CD4-positive, CD25-positive, alpha-beta regulatory T cell (primary cell): ENCODE measurements at regions not wholly inside any gene's neighbourhood (a gene's known extent, or its start where the extent isn't known, plus 50 kb on each side); places are given as distances from the start of the nearest gene placed in this dataset.
A peak's percentile ranks its signal among the peaks of the same experiment; 100 is the strongest.

Experiments used
- ATAC-seq, 2 donors: fragments of 150-1000 bp; cut with Tn5 transposase; one replicate each; pipeline ENCODE4 v1.10.0; 2021; ENCODE audit warnings: low read depth in 2 of 2, moderate number of reproducible peaks in 2 of 2, moderate library complexity in 1 of 2
- DNase-seq, 3 donors: peaks; one replicate each; pipeline versions ENCODE4 v3.0.0 to v3.0.0-alpha.2; 2012 to 2022; ENCODE audit warnings: mixed read lengths in 1 of 3
- H3K27ac ChIP-seq: one replicate; pipeline ENCODE4 v1.7.0; 2013; ENCODE audit warnings: mild to moderate bottlenecking, low read length; ENCODE audit not compliant: insufficient read depth, poor library complexity, severe bottlenecking
- H3K27me3 ChIP-seq: one replicate; pipeline ENCODE4 v1.7.0; 2013; ENCODE audit warnings: low read length; ENCODE audit not compliant: control insufficient read depth, insufficient read depth
- H3K36me3 ChIP-seq: one replicate; pipeline ENCODE4 v1.7.0; 2013; ENCODE audit warnings: mild to moderate bottlenecking, low read length, moderate library complexity; ENCODE audit not compliant: control insufficient read depth, insufficient read depth
- H3K4me1 ChIP-seq: 2 replicates; pipeline ENCODE4 v1.7.0; 2013; ENCODE audit warnings: mild to moderate bottlenecking, low read length; ENCODE audit not compliant: insufficient read depth, control insufficient read depth, poor library complexity, severe bottlenecking
- H3K4me3 ChIP-seq: one replicate; pipeline ENCODE4 v1.7.0; 2013; ENCODE audit warnings: low read depth, mild to moderate bottlenecking, low read length, moderate library complexity
- H3K9me3 ChIP-seq, 2 experiments: 1 replicate in 1 of 2; 2 replicates in 1 of 2; pipeline ENCODE4 v1.7.0; 2013; ENCODE audit warnings: low read length in 2 of 2, mild to moderate bottlenecking in 1 of 2, moderate library complexity in 1 of 2; ENCODE audit not compliant: control insufficient read depth in 2 of 2
- H3K27ac Mint-ChIP-seq, 3 donors: one replicate each; pipeline ENCODE4 v1.8.0; 2020 to 2022; ENCODE audit warnings: mild to moderate bottlenecking in 3 of 3, mixed read lengths in 3 of 3, moderate library complexity in 2 of 3
- H3K27me3 Mint-ChIP-seq: one replicate; pipeline ENCODE4 v1.8.0; 2022; ENCODE audit warnings: mild to moderate bottlenecking, mixed read lengths
- H3K36me3 Mint-ChIP-seq: one replicate; pipeline ENCODE4 v1.8.0; 2020; ENCODE audit warnings: mixed read lengths
- H3K4me1 Mint-ChIP-seq, 4 donors: one replicate each; pipeline ENCODE4 v1.8.0; 2020 to 2022; ENCODE audit warnings: mixed read lengths in 4 of 4, mild to moderate bottlenecking in 1 of 4
- H3K4me3 Mint-ChIP-seq, 4 donors: one replicate each; pipeline ENCODE4 v1.8.0; 2020 to 2022; ENCODE audit warnings: mild to moderate bottlenecking in 4 of 4, mixed read lengths in 4 of 4, moderate library complexity in 3 of 4
- H3K9me3 Mint-ChIP-seq, 7 donors: one replicate each; pipeline ENCODE4 v1.8.0; 2020 to 2022; ENCODE audit warnings: mixed read lengths in 7 of 7, mild to moderate bottlenecking in 3 of 7, moderate library complexity in 2 of 7

- H3K4me1 ChIP-seq, result no peaks in the 10 kb centered on the region
- Mint-ChIP-seq H3K4me1 (no peaks in the 10 kb centered on the region), H3K9me3 (peaks cover 0 to 8% (median 0%) of the 10 kb centered on the region in 7 donors), H3K27me3 (no peaks in the 10 kb centered on the region), H3K4me3 (no peak overlapping the region), H3K36me3 (no peaks in the 10 kb centered on the region), H3K27ac (no peak overlapping the region)
- no peak overlapping the region for H3K27ac ChIP-seq
- H3K36me3 ChIP-seq, result no peaks in the 10 kb centered on the region
- no peak overlapping the region for H3K4me3 ChIP-seq
- no peaks in the 10 kb centered on the region for H3K27me3 ChIP-seq
- no peak for DNase-seq
- ATAC-seq, result no peak
- no peaks in the 10 kb centered on the region for H3K9me3 ChIP-seq
These were observed 1073.4 kb upstream of the ZEB2 start for GRCh38 chr2:145593280-145593679.

GRCh38 chr2:145592361-145592760, 1072.4 kb upstream of the ZEB2 start:
- H3K27me3 Mint-ChIP-seq, result no peaks in the 10 kb centered on the region

GRCh38 chr2:145591109-145591809, 1071.3 kb upstream of the ZEB2 start:
- Mint-ChIP-seq H3K36me3 (no peaks in the 10 kb centered on the region), H3K4me1 (no peaks in the 10 kb centered on the region)
- ATAC-seq, result no peak

More at GRCh38 chr2:145592361-145592760, 1072.4 kb upstream of the ZEB2 start:
- H3K27ac ChIP-seq, result no peak overlapping the region
- no peaks in the 10 kb centered on the region for H3K4me1 ChIP-seq
- no peaks in the 10 kb centered on the region for H3K9me3 ChIP-seq
- Mint-ChIP-seq H3K36me3 (no peaks in the 10 kb centered on the region), H3K27ac (no peak overlapping the region), H3K4me3 (no peak overlapping the region), H3K9me3 (peaks cover 0 to 8% (median 0%) of the 10 kb centered on the region in 7 donors), H3K4me1 (no peaks in the 10 kb centered on the region)
- H3K36me3 ChIP-seq, result no peaks in the 10 kb centered on the region
- DNase-seq (no peak), ATAC-seq (no peak)
- H3K27me3 ChIP-seq, result no peaks in the 10 kb centered on the region
- H3K4me3 ChIP-seq, result no peak overlapping the region

GRCh38 chr2:145587922-145588321, 1068.0 kb upstream of the ZEB2 start:
- Mint-ChIP-seq H3K27ac (no peak overlapping the region), H3K9me3 (peaks cover 0 to 8% (median 0%) of the 10 kb centered on the region in 7 donors), H3K4me1 (no peaks in the 10 kb centered on the region), H3K4me3 (no peak overlapping the region), H3K36me3 (no peaks in the 10 kb centered on the region), H3K27me3 (no peaks in the 10 kb centered on the region)
- no peak for ATAC-seq
- Histone ChIP-seq H3K9me3 (no peaks in the 10 kb centered on the region), H3K27me3 (no peaks in the 10 kb centered on the region), H3K27ac (no peak overlapping the region), H3K4me3 (no peak overlapping the region), H3K4me1 (no peaks in the 10 kb centered on the region), H3K36me3 (no peaks in the 10 kb centered on the region)
- DNase-seq, result no peak

More at GRCh38 chr2:145591109-145591809, 1071.3 kb upstream of the ZEB2 start:
- H3K4me3 ChIP-seq, result no peak overlapping the region
- H3K9me3 Mint-ChIP-seq, result peaks cover 0 to 8% (median 0%) of the 10 kb centered on the region in 7 donors
- H3K27ac ChIP-seq, result no peak overlapping the region
- H3K9me3 ChIP-seq, result no peaks in the 10 kb centered on the region
- no peaks in the 10 kb centered on the region for H3K27me3 Mint-ChIP-seq
- no peak for DNase-seq
- no peak overlapping the region for H3K4me3 Mint-ChIP-seq
- H3K36me3 ChIP-seq, result no peaks in the 10 kb centered on the region
- H3K4me1 ChIP-seq, result no peaks in the 10 kb centered on the region
- no peak overlapping the region for H3K27ac Mint-ChIP-seq
- H3K27me3 ChIP-seq, result no peaks in the 10 kb centered on the region

- DNase-seq (no peak), ATAC-seq (no peak)
- no peak overlapping the region for H3K4me3 ChIP-seq
- no peaks in the 10 kb centered on the region for H3K9me3 ChIP-seq
- no peaks in the 10 kb centered on the region for H3K36me3 Mint-ChIP-seq
- no peaks in the 10 kb centered on the region for H3K4me1 ChIP-seq
- no peaks in the 10 kb centered on the region for H3K27me3 Mint-ChIP-seq
- no peak overlapping the region for H3K4me3 Mint-ChIP-seq
- no peaks in the 10 kb centered on the region for H3K4me1 Mint-ChIP-seq
- H3K9me3 Mint-ChIP-seq, result peaks cover 0 to 3% (median 0%) of the 10 kb centered on the region in 7 donors
- H3K36me3 ChIP-seq, result no peaks in the 10 kb centered on the region
- no peak overlapping the region for H3K27ac ChIP-seq
- no peaks in the 10 kb centered on the region for H3K27me3 ChIP-seq
- no peak overlapping the region for H3K27ac Mint-ChIP-seq
These were observed 1064.4 kb upstream of the ZEB2 start for GRCh38 chr2:145584353-145584752.

- no peaks in the 10 kb centered on the region for H3K27me3 ChIP-seq
- ATAC-seq (no peak), DNase-seq (no peak)
These were observed 1053.7 kb upstream of the ZEB2 start for GRCh38 chr2:145573608-145574007.

GRCh38 chr2:145572238-145572637, 1052.3 kb upstream of the ZEB2 start:
- no peak overlapping the region for H3K4me3 ChIP-seq
- Mint-ChIP-seq H3K9me3 (peaks cover 0 to 4% (median 0%) of the 10 kb centered on the region in 7 donors), H3K4me3 (no peak overlapping the region), H3K4me1 (no peaks in the 10 kb centered on the region), H3K36me3 (no peaks in the 10 kb centered on the region), H3K27ac (no peak overlapping the region), H3K27me3 (no peaks in the 10 kb centered on the region)
- H3K27ac ChIP-seq, result no peak overlapping the region
- no peaks in the 10 kb centered on the region for H3K4me1 ChIP-seq
- no peaks in the 10 kb centered on the region for H3K27me3 ChIP-seq
- ATAC-seq (no peak), DNase-seq (no peak)
- H3K9me3 ChIP-seq, result no peaks in the 10 kb centered on the region
- H3K36me3 ChIP-seq, result no peaks in the 10 kb centered on the region

More at GRCh38 chr2:145573608-145574007, 1053.7 kb upstream of the ZEB2 start:
- no peaks in the 10 kb centered on the region for H3K4me1 Mint-ChIP-seq
- H3K36me3 ChIP-seq, result no peaks in the 10 kb centered on the region
- H3K4me1 ChIP-seq, result no peaks in the 10 kb centered on the region
- H3K27ac ChIP-seq, result no peak overlapping the region
- H3K9me3 Mint-ChIP-seq, result peaks cover 0 to 6% (median 3%) of the 10 kb centered on the region in 7 donors
- H3K9me3 ChIP-seq, result no peaks in the 10 kb centered on the region
- H3K4me3 Mint-ChIP-seq, result no peak overlapping the region
- H3K36me3 Mint-ChIP-seq, result no peaks in the 10 kb centered on the region
- no peak overlapping the region for H3K27ac Mint-ChIP-seq
- H3K27me3 Mint-ChIP-seq, result no peaks in the 10 kb centered on the region
- no peak overlapping the region for H3K4me3 ChIP-seq

GRCh38 chr2:145569108-145569507, 1049.2 kb upstream of the ZEB2 start:
- no peaks in the 10 kb centered on the region for H3K4me1 Mint-ChIP-seq
- no peak for ATAC-seq
- no peaks in the 10 kb centered on the region for H3K36me3 Mint-ChIP-seq

More at GRCh38 chr2:145569108-145569507, 1049.2 kb upstream of the ZEB2 start:
- Histone ChIP-seq H3K9me3 (no peaks in the 10 kb centered on the region), H3K27me3 (no peaks in the 10 kb centered on the region), H3K27ac (no peak overlapping the region), H3K36me3 (no peaks in the 10 kb centered on the region), H3K4me1 (no peaks in the 10 kb centered on the region), H3K4me3 (no peak overlapping the region)
- DNase-seq, result no peak
- Mint-ChIP-seq H3K4me3 (no peak overlapping the region), H3K9me3 (peaks cover 0 to 4% (median 0%) of the 10 kb centered on the region in 7 donors), H3K27me3 (no peaks in the 10 kb centered on the region), H3K27ac (peak overlapping the region in 1 of 3 donors; percentile 0)
